MG63 (cell line): ENCODE measurements at regions not wholly inside any gene's neighbourhood (a gene's known extent, or its start where the extent isn't known, plus 50 kb on each side); places are given as distances from the start of the nearest gene placed in this dataset.

ENCODE experiments used
- DNase-seq: peaks from one replicate; pipeline ENCODE4 v3.0.0-alpha.2; 2020
- H3K27me3 ChIP-seq: fragments of 250-450 bp; sonication (Bioruptor Pico); 2 replicates; pipeline ENCODE4 v1.5.1; 2020; ENCODE audit warnings: mild to moderate bottlenecking, moderate library complexity
- H3K36me3 ChIP-seq: fragments of 250-450 bp; sonication (Bioruptor Pico); 2 replicates; pipeline ENCODE4 v1.5.1; 2020; ENCODE audit warnings: mild to moderate bottlenecking, moderate library complexity
- H3K4me3 ChIP-seq: fragments of 250-450 bp; sonication (Bioruptor Pico); 2 replicates; pipeline ENCODE4 v1.5.1; 2020; ENCODE audit warnings: mild to moderate bottlenecking, moderate library complexity
- H3K9me3 ChIP-seq: fragments of 250-450 bp; sonication (Bioruptor Pico); 2 replicates; pipeline ENCODE4 v1.5.1; 2020; ENCODE audit warnings: mild to moderate bottlenecking, moderate library complexity

- Histone ChIP-seq H3K4me3 (no peak overlapping the region), H3K9me3 (no peaks in the 10 kb centered on the region), H3K36me3 (no peaks in the 10 kb centered on the region), H3K27me3 (no peaks in the 10 kb centered on the region)
- no peak for DNase-seq
Observed at GRCh38 chr2:156852681-156853080, 404.8 kb upstream of the GALNT5 start.

GRCh38 chr2:156864325-156864724 is 393.2 kb upstream of the GALNT5 start:
- H3K9me3 ChIP-seq, result no peaks in the 10 kb centered on the region
- no peak overlapping the region for H3K4me3 ChIP-seq
- H3K36me3 ChIP-seq, result no peaks in the 10 kb centered on the region
- no peaks in the 10 kb centered on the region for H3K27me3 ChIP-seq
- no peak for DNase-seq

GRCh38 chr2:156864753-156865152 is 392.8 kb upstream of the GALNT5 start:
- no peak for DNase-seq
- Histone ChIP-seq H3K36me3 (no peaks in the 10 kb centered on the region), H3K27me3 (no peaks in the 10 kb centered on the region), H3K4me3 (no peak overlapping the region), H3K9me3 (no peaks in the 10 kb centered on the region)

GRCh38 chr2:156867201-156867600 is 390.3 kb upstream of the GALNT5 start:
- Histone ChIP-seq H3K9me3 (no peaks in the 10 kb centered on the region), H3K36me3 (no peaks in the 10 kb centered on the region), H3K27me3 (no peaks in the 10 kb centered on the region), H3K4me3 (no peak overlapping the region)
- no peak for DNase-seq

GRCh38 chr2:156874707-156875106 is 382.8 kb upstream of the GALNT5 start:
- H3K9me3 ChIP-seq, result no peaks in the 10 kb centered on the region
- no peak overlapping the region for H3K4me3 ChIP-seq
- DNase-seq, result no peak
- H3K36me3 ChIP-seq, result no peaks in the 10 kb centered on the region
- no peaks in the 10 kb centered on the region for H3K27me3 ChIP-seq

- no peak for DNase-seq
- no peaks in the 10 kb centered on the region for H3K9me3 ChIP-seq
- H3K36me3 ChIP-seq, result no peaks in the 10 kb centered on the region
- no peaks in the 10 kb centered on the region for H3K27me3 ChIP-seq
- H3K4me3 ChIP-seq, result no peak overlapping the region
Observed at GRCh38 chr2:156883804-156884203, 373.7 kb upstream of the GALNT5 start.

- no peaks in the 10 kb centered on the region for H3K27me3 ChIP-seq
- H3K36me3 ChIP-seq, result no peaks in the 10 kb centered on the region
- DNase-seq, result no peak
- H3K9me3 ChIP-seq, result no peaks in the 10 kb centered on the region
- no peak overlapping the region for H3K4me3 ChIP-seq
Observed at GRCh38 chr2:156884216-156884615, 373.3 kb upstream of the GALNT5 start.

- Histone ChIP-seq H3K27me3 (no peaks in the 10 kb centered on the region), H3K9me3 (no peaks in the 10 kb centered on the region), H3K36me3 (no peaks in the 10 kb centered on the region), H3K4me3 (no peak overlapping the region)
- DNase-seq, result no peak
Observed at GRCh38 chr2:156890529-156891148, 366.9 kb upstream of the GALNT5 start.

- Histone ChIP-seq H3K36me3 (no peaks in the 10 kb centered on the region), H3K4me3 (no peak overlapping the region), H3K27me3 (no peaks in the 10 kb centered on the region), H3K9me3 (no peaks in the 10 kb centered on the region)
- no peak for DNase-seq
Observed at GRCh38 chr2:156891609-156892008, 365.9 kb upstream of the GALNT5 start.

GRCh38 chr2:156892467-156893281 is 364.8 kb upstream of the GALNT5 start:
- H3K4me3 ChIP-seq, result peak overlapping the region; percentile 31
- DNase-seq, result no peak
- no peaks in the 10 kb centered on the region for H3K9me3 ChIP-seq
- H3K27me3 ChIP-seq, result no peaks in the 10 kb centered on the region
- H3K36me3 ChIP-seq, result no peaks in the 10 kb centered on the region

- Histone ChIP-seq H3K4me3 (no peak overlapping the region), H3K36me3 (no peaks in the 10 kb centered on the region), H3K27me3 (no peaks in the 10 kb centered on the region), H3K9me3 (no peaks in the 10 kb centered on the region)
- no peak for DNase-seq
Observed at GRCh38 chr2:156896294-156896693, 361.2 kb upstream of the GALNT5 start.

- DNase-seq, result no peak
- H3K27me3 ChIP-seq, result no peaks in the 10 kb centered on the region
- no peak overlapping the region for H3K4me3 ChIP-seq
- no peaks in the 10 kb centered on the region for H3K9me3 ChIP-seq
- H3K36me3 ChIP-seq, result no peaks in the 10 kb centered on the region
Observed at GRCh38 chr2:156897548-156897947, 360.0 kb upstream of the GALNT5 start.

GRCh38 chr2:156901373-156902031 is 356.0 kb upstream of the GALNT5 start:
- peak; percentile 55 for DNase-seq
- no peaks in the 10 kb centered on the region for H3K36me3 ChIP-seq
- no peaks in the 10 kb centered on the region for H3K27me3 ChIP-seq
- H3K9me3 ChIP-seq, result no peaks in the 10 kb centered on the region
- no peak overlapping the region for H3K4me3 ChIP-seq

- DNase-seq, result no peak
Observed at GRCh38 chr2:156903335-156903734, 354.2 kb upstream of the GALNT5 start.

GRCh38 chr2:156907806-156908205 is 349.7 kb upstream of the GALNT5 start:
- H3K27me3 ChIP-seq, result no peaks in the 10 kb centered on the region
- no peak overlapping the region for H3K4me3 ChIP-seq
- no peak for DNase-seq
- no peaks in the 10 kb centered on the region for H3K36me3 ChIP-seq
- H3K9me3 ChIP-seq, result no peaks in the 10 kb centered on the region

More at GRCh38 chr2:156903335-156903734, 354.2 kb upstream of the GALNT5 start:
- no peaks in the 10 kb centered on the region for H3K27me3 ChIP-seq
- H3K4me3 ChIP-seq, result no peak overlapping the region
- no peaks in the 10 kb centered on the region for H3K36me3 ChIP-seq
- H3K9me3 ChIP-seq, result no peaks in the 10 kb centered on the region

GRCh38 chr2:156908825-156909224 is 348.7 kb upstream of the GALNT5 start:
- H3K9me3 ChIP-seq, result no peaks in the 10 kb centered on the region
- no peak for DNase-seq
- H3K4me3 ChIP-seq, result no peak overlapping the region
- no peaks in the 10 kb centered on the region for H3K27me3 ChIP-seq
- H3K36me3 ChIP-seq, result no peaks in the 10 kb centered on the region

GRCh38 chr2:156909983-156910382 is 347.5 kb upstream of the GALNT5 start:
- no peak for DNase-seq

GRCh38 chr2:156915332-156915731 is 342.2 kb upstream of the GALNT5 start:
- DNase-seq, result no peak
- H3K36me3 ChIP-seq, result no peaks in the 10 kb centered on the region
- no peaks in the 10 kb centered on the region for H3K27me3 ChIP-seq
- no peaks in the 10 kb centered on the region for H3K9me3 ChIP-seq
- no peak overlapping the region for H3K4me3 ChIP-seq

More at GRCh38 chr2:156909983-156910382, 347.5 kb upstream of the GALNT5 start:
- Histone ChIP-seq H3K4me3 (no peak overlapping the region), H3K36me3 (no peaks in the 10 kb centered on the region), H3K9me3 (no peaks in the 10 kb centered on the region), H3K27me3 (no peaks in the 10 kb centered on the region)
